Fibroblast of lung (primary cell): ENCODE measurements at regions not wholly inside any gene's neighbourhood (a gene's known extent, or its start where the extent isn't known, plus 50 kb on each side); places are given as distances from the start of the nearest gene placed in this dataset.

Experiments
- DNase-seq, 2 donors: peaks; one replicate each; pipeline versions ENCODE4 v3.0.0 to v3.0.0-alpha.2; 2010; ENCODE audit warnings: low read depth in 2 of 2
- H2AFZ ChIP-seq: 2 replicates; pipeline ENCODE4 v1.5.1; 2012; ENCODE audit warnings: low read length, control low read depth, inconsistent platforms
- H3K27ac ChIP-seq: 2 replicates; pipeline ENCODE4 v1.5.1; 2011; ENCODE audit warnings: low read length, control low read depth; ENCODE audit not compliant: insufficient read depth
- H3K27me3 ChIP-seq: 2 replicates; pipeline ENCODE4 v1.5.1; 2011; ENCODE audit warnings: mild to moderate bottlenecking, low read length; ENCODE audit not compliant: control insufficient read depth, insufficient read depth
- H3K36me3 ChIP-seq: 2 replicates; pipeline ENCODE4 v1.5.1; 2011; ENCODE audit warnings: low read length; ENCODE audit not compliant: control insufficient read depth, insufficient read depth
- H3K4me1 ChIP-seq: 2 replicates; pipeline ENCODE4 v1.5.1; 2011; ENCODE audit warnings: low read length; ENCODE audit not compliant: control insufficient read depth, insufficient read depth; ENCODE audit errors: extremely low read depth
- H3K4me2 ChIP-seq: 2 replicates; pipeline ENCODE4 v1.5.1; 2011; ENCODE audit warnings: low read length, control low read depth; ENCODE audit not compliant: insufficient read depth; ENCODE audit errors: extremely low read depth
- H3K4me3 ChIP-seq, 4 experiments: fragments of 200-600 bp in 1 of 4; sonication (generic) in 1 of 4; replicated peaks in 1 of 4; 2 replicates each; pipeline ENCODE4 v1.5.1; 2011 to 2016; ENCODE audit warnings: low read length in 4 of 4, low read depth in 3 of 4, mild to moderate bottlenecking in 3 of 4, control low read depth in 2 of 4, inconsistent platforms in 1 of 4, mixed read lengths in 1 of 4; ENCODE audit not compliant: insufficient read depth in 1 of 4; ENCODE audit errors: control extremely low read depth in 1 of 4
- H3K79me2 ChIP-seq: 2 replicates; pipeline ENCODE4 v1.5.1; 2012; ENCODE audit warnings: mild to moderate bottlenecking, low read length, inconsistent platforms; ENCODE audit not compliant: control insufficient read depth, insufficient read depth
- H3K9ac ChIP-seq: 2 replicates; pipeline ENCODE4 v1.5.1; 2011; ENCODE audit warnings: mild to moderate bottlenecking, low read length, control low read depth; ENCODE audit not compliant: insufficient read depth
- H3K9me3 ChIP-seq: 2 replicates; pipeline ENCODE4 v1.5.1; 2012; ENCODE audit warnings: low read depth, low read length; ENCODE audit not compliant: control insufficient read depth, insufficient read depth
- H4K20me1 ChIP-seq: 2 replicates; pipeline ENCODE4 v1.5.1; 2011; ENCODE audit warnings: low read length; ENCODE audit not compliant: control insufficient read depth, insufficient read depth; ENCODE audit errors: extremely low read depth
- CTCF ChIP-seq, 2 donors: IDR thresholded peaks in 1 of 2; conservative IDR thresholded peaks in 1 of 2; 1 replicate in 1 of 2; 2 replicates in 1 of 2; pipeline ENCODE4 v1.5.1; 2011 to 2012; ENCODE audit warnings: low read length in 2 of 2, control low read depth in 1 of 2, inconsistent platforms in 1 of 2, low read depth in 1 of 2, mild to moderate bottlenecking in 1 of 2
- EZH2 ChIP-seq: IDR thresholded peaks from 2 replicates; pipeline ENCODE4 v1.5.1; 2012; ENCODE audit warnings: low read length, control low read depth, mild to moderate bottlenecking; ENCODE audit errors: missing control alignments

- H3K27me3 ChIP-seq, result no peaks in the 10 kb centered on the region
- no peak for DNase-seq
- H3K9ac ChIP-seq, result no peak overlapping the region
- H3K27ac ChIP-seq, result no peak overlapping the region
- no peak overlapping the region for H3K4me2 ChIP-seq
- TF ChIP-seq EZH2 (no peak), CTCF (conservative IDR thresholded peaks at IDR 0.05 in 1 of 2, IDR thresholded peaks at IDR 0.05 in 1 of 2; ENCODE audit: low read depth in 1 of 2, low read length in 2 of 2) (no peak)
- H3K79me2 ChIP-seq, result no peaks in the 10 kb centered on the region
- H2AFZ ChIP-seq, result no peak overlapping the region
- H3K36me3 ChIP-seq, result no peaks in the 10 kb centered on the region
- H3K4me1 ChIP-seq, result no peaks in the 10 kb centered on the region
- no peaks in the 10 kb centered on the region for H4K20me1 ChIP-seq
- no peak overlapping the region for H3K4me3 ChIP-seq
- no peaks in the 10 kb centered on the region for H3K9me3 ChIP-seq
Measured at GRCh38 chr4:106698621-106699195, 330.1 kb upstream of the GIMD1 start.

- H3K4me3 ChIP-seq, result no peak overlapping the region
- DNase-seq, result peak in 1 of 2 donors; percentile 43
- no peak overlapping the region for H2AFZ ChIP-seq
- no peaks in the 10 kb centered on the region for H3K79me2 ChIP-seq
- H3K27ac ChIP-seq, result no peak overlapping the region
- H3K27me3 ChIP-seq, result no peaks in the 10 kb centered on the region
- no peaks in the 10 kb centered on the region for H3K36me3 ChIP-seq
- H3K9ac ChIP-seq, result no peak overlapping the region
- TF ChIP-seq EZH2 (no peak), CTCF (conservative IDR thresholded peaks at IDR 0.05 in 1 of 2, IDR thresholded peaks at IDR 0.05 in 1 of 2; ENCODE audit: low read depth in 1 of 2, low read length in 2 of 2) (no peak)
- H3K4me2 ChIP-seq, result no peak overlapping the region
- no peaks in the 10 kb centered on the region for H3K4me1 ChIP-seq
- no peaks in the 10 kb centered on the region for H3K9me3 ChIP-seq
- H4K20me1 ChIP-seq, result no peaks in the 10 kb centered on the region
Measured at GRCh38 chr4:106695501-106696262, 327.1 kb upstream of the GIMD1 start.

- TF ChIP-seq CTCF (conservative IDR thresholded peaks at IDR 0.05 in 1 of 2, IDR thresholded peaks at IDR 0.05 in 1 of 2; ENCODE audit: low read depth in 1 of 2, low read length in 2 of 2) (no peak), EZH2 (no peak)
- no peak for DNase-seq
- Histone ChIP-seq H3K9ac (no peak overlapping the region), H3K79me2 (no peaks in the 10 kb centered on the region), H3K4me1 (no peaks in the 10 kb centered on the region), H3K27me3 (no peaks in the 10 kb centered on the region), H3K4me2 (no peak overlapping the region), H3K27ac (no peak overlapping the region), H3K9me3 (no peaks in the 10 kb centered on the region), H2AFZ (no peak overlapping the region), H4K20me1 (no peaks in the 10 kb centered on the region), H3K36me3 (no peaks in the 10 kb centered on the region), H3K4me3 (no peak overlapping the region)
Measured at GRCh38 chr4:106694232-106694631, 325.7 kb upstream of the GIMD1 start.
